ENCODE measurements at regions not wholly inside any gene's neighbourhood (a gene's known extent, or its start where the extent isn't known, plus 50 kb on each side); places are given as distances from the start of the nearest gene placed in this dataset.
"Not testable (repeated sequence)": the region's sequence is repeated elsewhere in the genome, so short reads cannot be mapped to it uniquely, and the experiment has no call there.

DNA sequence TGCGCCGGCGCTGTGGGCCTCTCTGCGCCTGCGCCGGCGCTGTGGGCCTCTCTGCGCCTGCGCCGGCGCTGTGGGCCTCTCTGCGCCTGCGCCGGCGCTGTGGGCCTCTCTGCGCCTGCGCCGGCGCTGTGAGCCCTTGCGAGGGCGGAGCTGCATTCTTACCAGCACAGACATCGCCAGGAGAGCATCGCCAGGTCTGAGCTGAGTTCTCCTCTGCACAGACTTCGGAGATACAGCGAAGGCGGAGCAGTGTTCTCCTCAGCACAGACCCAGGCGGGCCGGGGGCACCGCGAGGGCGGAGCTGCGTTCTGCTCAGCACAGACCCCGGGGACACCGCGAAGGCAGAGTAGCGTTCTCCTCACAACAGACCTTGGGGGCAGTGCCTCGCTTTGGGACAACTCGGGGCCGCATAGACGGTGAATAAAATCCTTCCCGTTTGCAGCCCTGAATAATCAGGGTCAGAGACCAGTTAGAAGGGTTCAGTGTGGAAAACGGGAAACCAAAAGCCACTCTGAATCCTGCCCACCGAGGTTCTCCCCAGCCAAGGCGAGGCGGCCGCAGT is 1268.1 kb downstream of the FOXD4L5 start:
- DNase-seq (ENCODE audit: low spot score) = peak; percentile 65

DNA sequence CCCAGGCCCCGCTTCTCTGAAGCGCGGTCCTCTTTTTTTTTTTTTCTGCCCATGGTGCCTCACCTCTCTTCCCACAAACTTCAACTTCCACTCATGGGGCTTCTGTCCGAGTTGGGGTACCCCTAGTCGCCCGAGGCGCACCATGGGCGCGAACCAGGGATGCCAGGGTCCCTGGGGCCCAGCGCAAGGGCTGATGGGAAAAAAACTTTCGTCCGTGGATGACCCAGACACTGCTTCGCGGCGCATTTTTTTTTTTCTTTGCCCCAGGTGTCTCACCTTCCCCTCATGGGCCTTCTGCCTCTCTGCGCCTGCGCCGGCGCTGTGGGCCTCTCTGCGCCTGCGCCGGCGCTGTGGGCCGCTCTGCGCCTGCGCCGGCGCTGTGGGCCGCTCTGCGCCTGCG is 1268.8 kb downstream of the FOXD4L5 start:
- not testable (repeated sequence) for DNase-seq (ENCODE audit: low spot score)

DNA sequence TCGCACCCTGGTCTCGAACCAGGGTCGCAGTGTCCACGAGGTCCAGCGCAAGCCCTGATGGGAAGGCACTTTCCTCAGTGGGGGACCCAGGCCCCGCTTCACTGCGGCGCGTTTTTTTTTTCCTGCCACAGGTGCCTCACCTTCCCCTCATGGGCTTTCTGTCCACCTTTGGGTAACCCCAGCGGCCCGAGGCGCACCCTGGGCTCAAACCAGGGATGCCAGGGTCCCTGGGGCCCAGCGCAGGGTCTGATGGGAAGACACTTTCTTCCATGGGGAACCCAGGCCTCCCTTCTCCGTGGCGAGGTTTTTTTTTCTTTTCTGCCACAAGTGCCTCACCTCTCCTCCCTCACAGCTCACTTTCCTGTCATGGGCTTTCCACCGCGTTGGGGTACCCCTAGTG is 1269.9 kb downstream of the FOXD4L5 start:
- no peak for DNase-seq (ENCODE audit: low spot score)

DNA sequence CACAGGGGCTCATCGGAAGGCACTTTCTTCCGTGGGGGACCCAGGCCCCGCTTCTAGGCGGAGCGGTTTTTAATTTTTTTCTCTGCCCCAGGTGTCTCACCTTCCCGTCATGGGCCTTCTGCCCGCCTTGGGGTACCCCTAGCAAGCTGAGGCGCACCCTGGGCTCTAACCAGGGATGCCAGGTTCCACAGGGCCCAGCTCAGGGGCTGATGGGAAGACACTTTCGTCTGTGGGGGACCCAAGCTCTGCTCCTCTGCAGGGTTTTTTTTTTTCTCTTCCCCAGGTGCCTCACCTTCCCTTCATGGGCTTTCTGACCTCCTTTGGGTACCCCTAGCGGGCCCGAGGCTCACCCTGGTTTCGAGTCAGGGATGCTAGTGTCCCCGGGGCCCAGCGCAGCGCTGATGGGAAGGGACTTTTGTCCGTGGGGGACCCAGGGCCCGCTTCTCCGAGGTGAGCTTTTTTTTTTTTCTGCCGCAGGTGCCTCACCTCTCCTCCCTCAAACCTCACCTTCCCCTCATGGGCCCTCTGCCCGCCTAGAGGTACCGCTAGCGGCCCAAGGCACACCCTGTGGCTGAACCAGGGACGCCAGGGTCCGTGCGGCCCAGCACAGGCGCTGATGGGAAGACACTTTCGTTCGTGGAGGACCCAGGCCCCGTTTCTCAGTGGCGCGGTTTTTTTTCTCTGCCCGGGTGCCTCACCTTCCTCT is 1270.5 kb downstream of the FOXD4L5 start:
- not testable (repeated sequence) for DNase-seq (ENCODE audit: low spot score)

DNA sequence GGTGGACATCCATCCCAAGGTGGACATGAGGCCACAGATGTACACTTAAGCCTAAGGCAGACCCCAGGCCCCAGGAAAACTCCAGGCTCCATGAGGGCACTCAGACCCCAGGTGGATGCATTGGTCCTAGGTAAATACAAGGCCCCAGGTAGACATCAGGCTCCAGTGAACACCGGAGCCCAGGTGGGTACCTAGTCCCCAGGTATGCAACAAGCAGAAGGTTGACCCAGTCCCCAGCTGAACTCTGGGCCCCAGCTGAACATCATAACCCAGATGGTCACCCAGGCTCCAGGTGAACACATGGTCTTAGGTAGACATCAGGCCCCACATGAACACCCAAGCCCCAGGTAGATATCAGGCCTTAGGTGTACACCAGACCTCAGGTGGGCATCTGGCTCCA is 1271.9 kb downstream of the FOXD4L5 start:
- DNase-seq (ENCODE audit: low spot score) = not testable (repeated sequence)

DNA sequence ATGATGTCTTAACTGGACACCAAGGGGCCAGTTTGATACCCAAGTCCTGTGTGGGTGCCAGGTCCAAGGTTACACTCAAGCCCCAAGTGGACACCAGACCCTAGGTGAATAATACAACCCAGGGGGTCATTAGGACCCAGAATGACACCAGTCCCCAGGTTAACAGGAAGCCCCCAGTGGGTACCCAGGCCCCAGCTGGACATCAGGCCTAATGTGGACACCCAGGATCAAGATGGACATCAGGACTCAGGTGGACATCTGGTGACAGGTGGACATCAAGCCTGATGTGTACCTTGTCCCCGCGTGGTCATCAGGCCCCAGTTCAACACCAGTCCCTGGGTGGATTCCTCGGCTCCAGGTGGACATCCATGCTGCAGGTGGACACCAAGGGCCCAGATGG is 1273.0 kb downstream of the FOXD4L5 start:
- not testable (repeated sequence) for DNase-seq (ENCODE audit: low spot score)

DNA sequence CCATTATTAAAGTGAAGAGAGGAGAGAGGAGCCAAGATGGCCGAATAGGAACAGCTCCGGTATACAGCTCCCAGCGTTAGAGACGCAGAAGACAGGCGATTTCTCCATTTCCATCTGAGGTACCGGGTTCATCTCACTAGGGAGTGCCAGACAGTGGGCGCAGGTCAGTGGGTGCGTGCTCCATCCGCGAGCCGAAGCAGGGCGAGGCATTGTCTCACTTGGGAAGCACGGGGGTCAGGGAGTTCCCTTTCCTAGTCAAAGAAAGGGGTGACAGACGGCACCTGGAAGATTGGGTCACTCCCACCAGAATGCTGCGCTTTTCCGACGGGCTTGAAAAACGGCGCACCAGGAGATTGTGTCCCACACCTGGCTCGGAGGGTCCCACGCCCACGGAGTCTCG is 1305.3 kb downstream of the FOXD4L5 start:
- DNase-seq (ENCODE audit: low spot score) = not testable (repeated sequence)
